GM18507 (cell line): ENCODE measurements at regions not wholly inside any gene's neighbourhood (a gene's known extent, or its start where the extent isn't known, plus 50 kb on each side); places are given as distances from the start of the nearest gene placed in this dataset.

ENCODE experiments used
- DNase-seq: peaks from one replicate; pipeline ENCODE4 v3.0.0; 2011; ENCODE audit warnings: low read depth; ENCODE audit not compliant: insufficient read length; ENCODE audit errors: extremely low spot score
- FAIRE-seq: peaks from 2 replicates; lab custom pipeline; 2011; peaks lifted over from hg19 to GRCh38; lab: Jason Lieb, UNC

DNA sequence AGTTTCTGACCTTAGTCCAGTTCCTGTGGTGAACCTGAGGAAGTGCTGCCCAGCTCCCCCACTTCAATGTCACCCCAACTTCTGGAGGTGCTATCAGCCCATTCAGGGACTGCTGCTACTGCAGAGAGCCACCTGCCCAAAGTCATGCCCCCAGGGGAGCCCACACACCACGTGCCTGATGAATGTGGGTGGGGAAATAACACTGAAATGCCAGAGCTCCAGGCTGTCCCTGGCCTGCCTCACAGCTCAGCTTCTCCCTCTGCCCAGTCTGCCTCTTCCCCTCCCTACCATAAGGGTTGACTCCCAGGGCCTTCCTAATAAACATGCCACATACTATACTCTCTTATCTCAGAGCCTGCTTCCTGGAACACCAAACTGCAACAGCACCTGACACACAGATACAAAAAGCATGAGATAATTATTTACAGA lies 276.4 kb upstream of the MOCS1 start:
- FAIRE-seq (peak; percentile 56), DNase-seq (no peak)

DNA sequence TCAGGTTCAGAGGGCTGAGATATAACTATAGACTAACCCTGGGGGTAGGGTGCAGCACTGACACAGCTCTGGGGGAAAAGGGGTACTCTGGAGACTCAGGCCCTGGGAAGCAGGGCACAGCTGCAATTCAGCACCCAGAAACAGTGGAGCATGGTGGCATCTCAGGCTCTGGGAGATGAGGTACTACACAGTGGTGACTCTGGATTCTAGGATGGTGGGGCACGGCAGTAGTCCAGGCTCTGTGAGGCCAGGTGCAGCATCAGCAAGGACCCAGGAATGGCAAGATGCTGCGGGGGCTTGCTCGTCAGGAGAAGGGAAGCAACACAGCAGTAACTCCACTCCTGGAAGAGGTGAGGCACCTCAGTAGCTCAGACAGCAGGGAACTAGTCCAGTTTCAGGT lies 271.5 kb upstream of the MOCS1 start:
- FAIRE-seq (no peak), DNase-seq (no peak)

DNA sequence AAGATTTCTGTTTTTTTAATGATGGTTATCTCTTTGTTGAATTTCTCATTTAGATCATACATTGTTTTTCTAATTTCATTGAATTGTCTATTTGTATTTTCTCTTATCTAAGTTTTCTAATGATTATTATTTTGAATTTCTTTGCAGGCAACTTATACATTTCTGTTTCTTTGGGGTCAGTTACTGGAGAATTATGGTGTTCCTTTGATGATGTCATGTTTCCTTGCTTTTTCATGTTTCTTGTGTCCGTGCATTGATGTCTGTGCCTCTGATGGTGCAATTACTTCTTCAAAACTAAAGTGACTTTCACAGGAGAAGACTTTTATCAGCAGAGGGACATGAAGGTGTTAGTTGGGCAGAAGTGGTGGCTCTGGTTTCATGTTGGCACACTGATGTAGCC lies 270.7 kb upstream of the MOCS1 start:
- FAIRE-seq = no peak

DNA sequence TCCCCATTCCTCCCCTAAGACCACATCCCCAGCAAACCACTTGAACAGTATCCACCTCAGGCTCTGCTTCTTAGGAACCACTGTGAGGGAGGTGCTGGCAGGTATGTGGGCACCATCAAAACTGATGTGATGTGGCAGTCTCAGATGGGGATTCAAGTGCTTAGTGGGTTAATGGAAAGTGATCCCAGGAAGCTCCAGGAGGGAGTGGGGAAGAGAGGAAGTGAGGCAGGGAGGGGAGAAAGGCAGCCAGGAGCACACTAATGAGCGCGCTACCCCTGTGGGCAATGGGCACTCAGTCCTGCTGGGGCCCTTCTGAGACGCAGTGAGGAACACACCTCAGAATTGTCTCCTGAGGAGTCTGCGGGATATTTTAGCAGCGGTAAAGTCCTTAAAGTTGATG lies 263.1 kb upstream of the MOCS1 start:
- FAIRE-seq = no peak

More for the DNA sequence above, 270.7 kb upstream of the MOCS1 start:
- no peak for DNase-seq

DNA sequence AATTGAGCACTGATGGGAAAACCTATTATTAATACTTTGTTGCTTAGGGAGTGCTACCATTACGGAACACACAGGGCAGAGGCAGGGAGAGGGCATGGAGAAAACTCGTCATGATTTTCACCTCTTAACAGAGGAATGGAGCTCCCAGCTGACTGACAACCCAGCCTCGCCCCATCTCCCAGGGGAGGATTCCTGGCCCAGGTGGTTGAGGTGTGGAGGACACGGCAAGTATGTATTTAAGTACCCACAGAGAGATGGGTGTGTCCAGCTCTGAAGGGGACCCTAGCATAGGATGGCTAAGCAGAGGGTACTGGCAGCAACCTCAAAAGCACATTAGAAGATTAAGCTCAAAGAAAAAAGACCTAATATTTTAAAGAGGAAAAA lies 261.9 kb upstream of the MOCS1 start:
- FAIRE-seq = no peak
- DNase-seq = no peak

More for the DNA sequence above, 263.1 kb upstream of the MOCS1 start:
- DNase-seq = no peak

DNA sequence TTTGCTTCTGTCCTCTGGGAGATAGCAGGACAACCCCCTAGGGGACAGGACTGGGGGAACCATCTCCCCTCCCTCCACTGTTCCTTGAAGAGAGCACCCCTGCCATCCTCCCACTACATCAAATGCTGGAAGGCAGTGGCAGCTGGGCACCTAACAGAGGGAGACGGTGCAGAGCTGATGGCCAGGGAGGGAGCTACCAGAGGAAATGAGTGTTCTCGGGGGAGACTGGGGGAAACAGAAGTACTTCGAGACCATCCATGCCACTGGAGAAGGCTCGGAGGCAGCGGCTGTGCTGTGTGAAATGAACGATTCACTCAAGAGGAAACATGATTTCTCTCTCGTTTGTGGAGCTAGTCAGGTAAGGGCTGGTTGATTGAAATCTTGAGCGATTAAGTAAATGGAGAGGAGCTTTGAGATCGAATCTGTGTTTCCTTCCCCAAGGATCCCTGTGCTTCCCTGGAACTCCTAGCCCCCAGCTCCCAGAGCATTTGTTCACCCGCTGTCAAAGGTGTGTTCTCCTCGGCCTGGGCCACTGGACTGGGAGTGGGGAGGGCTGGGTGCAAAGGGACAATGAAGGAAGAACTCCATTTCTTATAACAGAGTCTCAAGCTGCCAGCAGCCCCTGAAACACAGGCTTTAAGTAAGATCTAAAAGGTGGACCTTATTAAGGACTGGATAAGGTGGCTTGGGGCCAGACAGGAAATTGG lies 261.3 kb upstream of the MOCS1 start:
- no peak for FAIRE-seq

DNA sequence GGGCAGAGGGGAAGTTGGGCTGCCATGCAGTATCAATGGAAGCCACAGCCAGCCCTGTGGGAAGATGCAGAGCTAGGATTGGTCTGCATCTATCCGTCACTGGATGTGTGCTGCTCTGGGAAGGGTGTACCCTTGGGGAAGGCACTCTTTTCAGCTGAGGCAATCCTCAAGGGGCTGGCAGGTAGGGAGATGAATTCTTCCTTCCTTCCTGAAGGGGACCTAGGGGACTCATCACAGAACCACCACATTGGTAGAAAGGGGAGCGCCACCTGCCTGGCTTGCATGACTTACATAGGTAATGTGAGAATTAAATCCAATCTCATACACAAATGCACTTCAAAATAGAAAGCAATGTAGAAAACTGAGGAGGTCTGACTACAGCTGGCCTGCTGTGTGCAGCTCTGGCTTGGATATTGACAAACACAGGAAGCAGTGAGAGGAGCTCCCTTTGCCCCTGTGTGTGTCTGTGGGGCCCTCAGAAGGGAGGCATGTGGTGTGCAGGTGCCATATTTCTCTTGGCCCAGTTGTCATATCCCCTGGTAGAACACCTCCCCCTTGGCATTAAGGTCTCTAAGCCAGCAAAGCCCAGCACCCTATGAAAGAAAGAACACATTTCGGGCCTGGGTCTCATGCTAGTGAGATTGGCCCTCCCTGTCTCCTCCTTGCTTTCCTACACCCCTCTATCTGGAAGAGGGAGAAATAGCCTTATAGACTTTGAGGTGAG lies 260.3 kb upstream of the MOCS1 start:
- DNase-seq (no peak), FAIRE-seq (no peak)

More for the DNA sequence above, 261.3 kb upstream of the MOCS1 start:
- no peak for DNase-seq

DNA sequence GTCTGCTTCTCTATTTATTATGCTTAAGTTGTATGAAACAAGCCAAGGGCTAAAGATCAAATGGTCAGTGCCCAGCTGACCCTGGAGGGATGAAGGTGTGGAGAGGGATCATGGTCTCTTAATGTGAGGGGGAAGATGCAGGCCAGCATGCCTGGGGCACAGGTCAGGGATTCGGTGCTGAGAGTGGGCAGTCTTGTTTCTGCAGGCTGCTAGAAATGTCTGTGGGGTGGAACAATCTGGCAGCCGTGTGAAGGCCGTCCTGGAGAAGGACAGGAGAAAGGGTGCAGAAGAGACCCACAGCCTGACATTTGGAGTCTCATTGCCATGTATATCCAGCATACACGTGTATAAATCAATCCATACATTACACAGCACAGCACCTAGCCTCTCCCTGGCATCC lies 258.3 kb upstream of the MOCS1 start:
- no peak for DNase-seq
- no peak for FAIRE-seq

DNA sequence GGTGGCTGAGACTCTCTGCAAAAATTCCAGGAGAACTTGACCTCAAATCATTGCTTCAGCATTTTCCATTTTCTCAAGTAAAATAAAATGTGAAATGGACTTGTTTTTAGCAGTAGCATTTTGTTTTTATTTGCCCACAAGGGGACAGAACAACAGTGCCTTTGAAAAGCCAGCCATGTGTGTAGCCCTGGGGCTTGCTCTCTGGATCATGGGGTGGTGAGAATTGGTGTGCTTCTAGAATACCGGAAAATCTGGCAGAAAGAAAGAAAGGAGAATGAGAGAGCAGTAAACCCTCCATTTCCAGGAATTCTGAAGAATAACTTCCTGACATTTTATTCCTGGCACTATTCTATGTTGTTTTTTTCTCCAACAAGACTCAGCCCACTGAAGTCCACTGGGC lies 254.7 kb upstream of the MOCS1 start:
- DNase-seq (no peak), FAIRE-seq (no peak)

DNA sequence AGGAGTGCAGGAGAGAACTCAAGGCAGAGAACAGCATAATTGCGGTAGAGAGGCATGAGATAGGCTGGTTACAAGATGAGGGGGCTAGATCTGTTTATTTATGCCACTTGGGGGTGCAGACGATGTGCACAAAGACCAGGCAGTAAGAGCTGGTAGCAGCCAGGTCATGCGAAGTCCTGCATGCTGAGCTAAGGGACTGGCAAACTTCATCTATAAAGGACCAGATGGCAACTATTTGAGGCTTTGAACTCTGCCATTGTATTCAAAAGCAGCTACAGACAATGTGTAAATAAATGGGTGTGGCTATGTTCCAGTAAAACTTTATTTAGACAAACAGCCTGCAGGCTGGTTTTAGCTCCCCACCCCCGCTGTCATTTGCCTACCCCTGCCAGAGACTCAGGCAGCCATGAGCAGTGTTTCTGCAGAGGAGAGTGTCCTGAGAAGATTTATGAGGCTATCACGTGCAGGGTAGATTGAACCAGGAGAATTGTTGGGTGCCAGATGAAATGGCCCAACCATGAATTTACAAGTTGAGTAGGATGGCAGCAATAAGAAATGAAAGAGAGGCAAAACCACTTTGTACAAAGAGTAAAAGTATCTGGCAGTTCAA lies 253.4 kb upstream of the MOCS1 start:
- no peak for FAIRE-seq

DNA sequence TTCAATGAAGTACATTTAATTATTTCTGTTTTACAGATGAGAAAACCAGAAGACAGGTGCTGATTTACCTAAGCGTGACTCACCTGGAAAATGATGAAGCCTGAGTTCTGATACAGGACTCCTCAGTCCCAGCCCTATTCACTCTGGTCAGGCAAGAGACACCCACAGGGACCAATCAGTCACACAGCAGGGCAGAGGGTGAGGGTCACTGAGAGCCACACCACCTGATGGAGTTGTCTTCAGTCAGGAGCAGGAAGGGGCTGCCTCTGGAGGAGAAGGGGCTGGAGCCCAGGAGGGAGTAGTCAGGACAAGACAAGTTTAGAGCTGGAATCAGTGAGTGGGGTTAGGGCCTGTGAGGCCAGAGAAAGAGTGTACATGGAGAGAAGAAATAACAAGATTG lies 251.2 kb upstream of the MOCS1 start:
- DNase-seq = no peak
- no peak for FAIRE-seq

More for the DNA sequence above, 253.4 kb upstream of the MOCS1 start:
- DNase-seq = no peak

DNA sequence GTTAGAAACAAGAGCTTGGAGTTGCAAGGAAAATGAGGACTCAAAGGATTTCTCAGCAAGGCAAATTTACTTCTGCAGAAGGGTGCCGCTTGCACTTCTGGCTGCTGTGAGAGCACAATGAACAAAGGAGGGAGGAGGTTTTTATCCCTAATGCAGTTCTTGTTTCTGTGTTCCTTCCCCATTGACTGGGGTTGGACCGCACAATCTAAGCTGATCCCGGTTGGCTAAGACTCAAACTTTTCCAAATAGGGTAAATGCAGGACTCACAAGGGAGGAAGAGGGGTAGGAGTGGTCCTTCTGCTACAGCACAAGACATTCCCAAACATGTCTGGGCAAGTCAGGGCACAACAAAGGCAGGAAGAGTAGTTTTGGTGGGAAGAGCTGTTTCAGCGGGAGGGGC lies 249.6 kb upstream of the MOCS1 start:
- DNase-seq = no peak
- FAIRE-seq = no peak

DNA sequence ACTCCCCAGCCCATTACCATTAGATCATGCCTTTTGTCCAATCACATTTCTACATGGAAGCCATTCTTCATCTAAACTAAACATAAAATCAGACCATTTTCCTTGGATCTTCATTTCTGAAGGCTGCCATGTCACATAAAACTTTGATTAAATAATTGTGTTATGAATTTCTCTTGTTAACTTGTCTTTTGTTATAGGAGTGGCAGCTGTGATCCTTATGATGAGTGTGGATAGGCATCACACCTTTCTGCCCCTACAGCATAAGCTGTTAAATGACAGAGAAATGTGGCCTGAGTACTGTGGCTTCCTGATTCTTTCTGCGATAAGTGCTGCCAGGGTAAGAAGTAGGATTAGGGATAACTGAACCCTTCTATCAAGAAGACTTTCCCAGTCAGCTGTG lies 247.1 kb upstream of the MOCS1 start:
- FAIRE-seq (no peak), DNase-seq (no peak)

DNA sequence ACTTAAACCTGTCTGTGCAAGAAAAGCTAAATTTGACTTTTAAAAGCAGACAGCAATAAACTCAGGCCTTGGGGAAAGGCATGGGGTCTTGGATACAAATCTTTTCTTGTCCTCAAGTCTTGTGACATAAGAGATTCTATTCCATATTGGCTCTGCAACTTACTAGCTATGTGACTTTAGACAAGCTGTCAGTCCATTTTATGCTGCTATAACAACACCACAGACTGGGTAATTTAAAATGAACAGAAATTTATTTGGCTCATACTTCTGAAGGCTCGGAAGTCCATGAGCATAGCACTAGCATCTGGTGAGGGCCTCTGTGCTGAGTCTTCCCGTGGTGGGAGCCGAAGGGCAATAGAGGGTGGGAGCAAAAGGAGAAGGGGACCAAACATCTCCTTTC lies 246.0 kb upstream of the MOCS1 start:
- FAIRE-seq = no peak
- DNase-seq = no peak

DNA sequence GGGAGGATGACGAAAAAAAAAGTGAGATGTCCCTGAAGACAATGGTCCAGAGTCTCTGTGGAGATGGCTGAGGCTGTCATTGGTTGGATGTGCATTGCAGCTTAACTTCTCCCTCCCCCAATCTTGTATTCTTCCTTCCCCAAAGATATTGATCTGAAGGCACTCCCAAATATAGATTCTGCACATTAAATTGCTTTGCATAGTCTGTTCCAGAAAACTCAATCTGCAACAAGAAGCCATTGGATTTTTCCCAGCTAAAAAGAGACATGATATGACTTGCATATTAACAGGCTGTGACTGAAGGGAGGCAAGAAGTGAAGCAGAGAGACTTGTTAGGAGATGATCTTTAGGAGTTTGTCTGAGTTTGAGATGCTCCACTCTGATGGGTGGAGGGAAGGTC lies 245.2 kb upstream of the MOCS1 start:
- no peak for DNase-seq
- no peak for FAIRE-seq

DNA sequence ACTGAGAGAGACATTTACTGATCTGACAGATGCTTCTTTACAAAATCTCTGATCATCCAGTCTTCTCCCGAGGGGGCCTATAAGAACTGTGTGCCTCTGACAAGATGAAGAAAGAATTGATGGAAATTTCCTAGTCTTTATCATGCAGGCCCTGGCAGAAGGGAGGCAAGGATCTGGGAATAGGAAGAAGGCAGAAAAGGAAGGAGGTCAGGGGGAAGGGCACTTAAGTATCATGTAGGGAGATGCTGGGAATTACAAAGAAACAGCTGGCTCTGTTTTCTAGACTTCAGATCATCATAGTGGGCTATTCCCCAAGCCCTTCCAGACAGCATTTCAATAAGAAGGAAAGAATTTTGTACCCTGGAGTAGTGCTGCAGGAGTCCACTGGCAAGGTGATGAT lies 243.3 kb upstream of the MOCS1 start:
- DNase-seq (no peak), FAIRE-seq (no peak)

DNA sequence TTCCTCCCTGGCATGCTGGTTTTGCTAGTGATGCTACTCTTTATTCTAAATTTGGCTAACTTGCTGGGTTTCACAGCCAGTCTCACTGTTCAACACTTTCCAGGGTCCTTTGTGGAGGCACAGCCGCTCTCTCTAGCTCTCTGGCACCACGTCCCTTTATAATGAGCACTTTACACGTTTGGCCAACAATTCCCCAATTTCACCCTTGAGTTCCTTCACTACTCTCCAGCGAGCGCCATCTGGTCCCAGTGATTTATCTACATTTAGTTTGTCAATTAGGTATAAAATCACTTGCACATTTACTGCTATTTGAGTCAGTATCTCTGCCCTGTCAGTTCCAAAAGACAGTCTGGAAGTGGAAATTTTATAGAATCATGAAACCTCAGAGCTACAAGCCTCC lies 241.9 kb upstream of the MOCS1 start:
- DNase-seq (no peak), FAIRE-seq (no peak)

DNA sequence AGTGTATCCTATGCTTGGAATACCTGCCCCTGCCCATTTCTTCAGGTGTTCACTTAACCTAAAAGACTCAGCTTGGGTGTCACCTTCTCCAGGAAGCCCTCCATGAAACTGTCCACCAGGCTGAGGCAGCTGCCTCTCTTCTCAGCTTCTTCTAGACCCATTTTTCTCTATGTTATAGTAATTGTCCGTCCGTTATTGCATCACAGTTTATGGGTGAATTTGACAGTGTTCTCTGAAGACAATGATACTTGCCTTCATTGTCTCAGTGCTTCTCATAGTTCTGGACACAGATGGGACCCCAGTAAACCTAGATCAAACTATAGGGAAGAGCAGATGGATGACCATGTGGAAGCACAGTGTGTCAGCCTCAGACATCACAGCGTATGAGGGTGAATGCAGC lies 238.0 kb upstream of the MOCS1 start:
- FAIRE-seq (no peak), DNase-seq (no peak)

DNA sequence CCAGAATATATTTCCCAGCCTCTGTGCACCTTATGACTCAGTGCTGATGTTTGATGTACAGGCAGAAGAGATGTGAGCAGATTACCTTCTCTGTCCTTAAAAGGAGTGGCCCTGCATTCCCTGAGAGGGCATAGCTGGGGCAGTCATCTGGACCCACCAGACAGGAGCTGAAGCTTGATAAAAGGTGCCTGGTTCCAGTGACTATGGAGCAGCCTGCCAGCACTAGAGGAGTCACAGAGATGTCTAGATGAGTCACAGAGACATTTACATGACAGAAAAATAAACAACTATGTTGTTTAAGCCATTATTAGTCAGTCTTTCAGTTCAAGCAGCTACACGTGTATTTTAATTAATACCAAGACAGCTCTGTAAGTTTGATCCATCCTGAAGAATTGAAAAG lies 237.1 kb upstream of the MOCS1 start:
- DNase-seq (no peak), FAIRE-seq (no peak)

DNA sequence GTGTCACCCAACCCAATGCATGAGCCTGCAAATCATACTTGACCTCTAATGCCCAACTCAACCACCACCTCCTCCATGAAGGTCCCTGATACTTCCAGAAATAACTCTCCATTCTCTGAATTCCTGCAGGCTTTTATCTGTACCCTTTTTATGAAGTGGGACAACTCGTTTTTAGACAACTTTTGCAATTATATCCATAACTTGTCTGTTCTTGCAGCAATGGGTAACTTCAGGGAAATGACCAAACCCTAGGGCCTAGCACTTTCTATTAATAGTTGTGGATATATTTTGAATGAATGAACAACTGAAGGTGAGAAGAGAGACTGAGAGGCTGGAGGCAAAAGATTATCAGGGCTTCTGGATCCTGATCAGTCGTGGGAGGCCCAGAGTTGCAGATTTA lies 236.6 kb upstream of the MOCS1 start:
- DNase-seq (no peak), FAIRE-seq (no peak)

DNA sequence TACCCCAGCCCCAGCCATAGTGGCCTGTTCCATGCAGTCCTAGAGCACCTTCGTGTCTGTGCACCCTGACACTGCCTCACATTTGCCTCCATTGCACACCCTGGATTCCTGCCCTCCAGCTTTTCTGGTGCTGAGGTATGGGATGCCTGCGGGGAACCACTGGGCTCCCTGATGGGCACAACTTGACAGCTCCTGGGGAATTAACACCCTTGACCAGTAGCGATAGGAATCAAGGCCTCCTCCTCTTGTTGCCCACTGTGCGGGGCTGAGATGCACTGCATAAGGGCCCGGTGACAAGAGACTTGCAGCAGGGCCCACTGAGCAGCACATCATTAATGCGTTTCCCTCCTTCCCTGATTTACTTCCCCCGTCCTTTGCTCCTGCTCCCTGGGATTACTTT lies 235.6 kb upstream of the MOCS1 start:
- FAIRE-seq = no peak
- DNase-seq = no peak
